ENCODE measurements at regions not wholly inside any gene's neighbourhood (a gene's known extent, or its start where the extent isn't known, plus 50 kb on each side); places are given as distances from the start of the nearest gene placed in this dataset.

- TF ChIP-seq, protein P1, sequence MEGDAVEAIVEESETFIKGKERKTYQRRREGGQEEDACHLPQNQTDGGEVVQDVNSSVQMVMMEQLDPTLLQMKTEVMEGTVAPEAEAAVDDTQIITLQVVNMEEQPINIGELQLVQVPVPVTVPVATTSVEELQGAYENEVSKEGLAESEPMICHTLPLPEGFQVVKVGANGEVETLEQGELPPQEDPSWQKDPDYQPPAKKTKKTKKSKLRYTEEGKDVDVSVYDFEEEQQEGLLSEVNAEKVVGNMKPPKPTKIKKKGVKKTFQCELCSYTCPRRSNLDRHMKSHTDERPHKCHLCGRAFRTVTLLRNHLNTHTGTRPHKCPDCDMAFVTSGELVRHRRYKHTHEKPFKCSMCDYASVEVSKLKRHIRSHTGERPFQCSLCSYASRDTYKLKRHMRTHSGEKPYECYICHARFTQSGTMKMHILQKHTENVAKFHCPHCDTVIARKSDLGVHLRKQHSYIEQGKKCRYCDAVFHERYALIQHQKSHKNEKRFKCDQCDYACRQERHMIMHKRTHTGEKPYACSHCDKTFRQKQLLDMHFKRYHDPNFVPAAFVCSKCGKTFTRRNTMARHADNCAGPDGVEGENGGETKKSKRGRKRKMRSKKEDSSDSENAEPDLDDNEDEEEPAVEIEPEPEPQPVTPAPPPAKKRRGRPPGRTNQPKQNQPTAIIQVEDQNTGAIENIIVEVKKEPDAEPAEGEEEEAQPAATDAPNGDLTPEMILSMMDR (IDR thresholded peaks at IDR 0.05), result no peak
- TF ChIP-seq POLR2A (IDR thresholded peaks at IDR 0.05), result no peak
Measured at GRCh38 chr2:13917958-13918357, 714.6 kb upstream of the LRATD1 start.

Data from Peyer's patch (tissue), 4 donors.